HEK293 (cell line): ENCODE measurements at regions not wholly inside any gene's neighbourhood (a gene's known extent, or its start where the extent isn't known, plus 50 kb on each side); places are given as distances from the start of the nearest gene placed in this dataset.

Experiments used
- CTCF ChIP-seq: fragments of 450-650 bp; formaldehyde crosslinking; IDR thresholded peaks from 2 replicates; pipeline ENCODE4 v1.5.1; 2016; ENCODE audit warnings: missing biosample characterization, missing genetic modification characterization
- HOXA7 ChIP-seq: sonication (generic); formaldehyde crosslinking; IDR thresholded peaks from 2 replicates; pipeline ENCODE4 v1.8.1; 2022; ENCODE audit warnings: missing genetic modification reagents, borderline replicate concordance
- MYNN ChIP-seq: fragments of 450-650 bp; formaldehyde crosslinking; IDR thresholded peaks from 2 replicates; pipeline ENCODE4 v1.5.1; 2016; ENCODE audit warnings: missing biosample characterization, missing genetic modification characterization, borderline replicate concordance
- ZBTB21 ChIP-seq: fragments of 450-650 bp; formaldehyde crosslinking; IDR thresholded peaks from 2 replicates; pipeline ENCODE4 v1.5.1; 2017; ENCODE audit warnings: missing biosample characterization, missing genetic modification characterization
- ZFP41 ChIP-seq: fragments of 450-650 bp; formaldehyde crosslinking; IDR thresholded peaks from 2 replicates; pipeline ENCODE4 v1.5.1; 2016; ENCODE audit warnings: missing biosample characterization, missing genetic modification characterization, borderline replicate concordance
- ZNF121 ChIP-seq: fragments of 450-650 bp; formaldehyde crosslinking; IDR thresholded peaks from 2 replicates; pipeline ENCODE4 v1.5.1; 2016; ENCODE audit warnings: missing biosample characterization, missing genetic modification characterization
- ZNF24 ChIP-seq: fragments of 450-650 bp; formaldehyde crosslinking; IDR thresholded peaks from 2 replicates; pipeline ENCODE4 v1.5.1; 2016; ENCODE audit warnings: missing biosample characterization, missing genetic modification characterization
- ZNF274 ChIP-seq, 2 experiments: fragments of 200-500 bp in 1 of 2; fragments of 450-650 bp in 1 of 2; sonication (Bioruptor generic) in 1 of 2; formaldehyde crosslinking in 1 of 2; IDR thresholded peaks; 2 replicates each; pipeline versions ENCODE4 v1.5.1 to v1.6.1; 2014 to 2016; ENCODE audit warnings: borderline replicate concordance in 1 of 2, inconsistent platforms in 1 of 2, low read length in 1 of 2, missing biosample characterization in 1 of 2, missing genetic modification characterization in 1 of 2
- ZNF324 ChIP-seq: fragments of 450-650 bp; formaldehyde crosslinking; IDR thresholded peaks from 2 replicates; pipeline ENCODE4 v1.5.1; 2016; ENCODE audit warnings: missing biosample characterization, missing genetic modification characterization
- ZNF449 ChIP-seq: fragments of 450-650 bp; formaldehyde crosslinking; IDR thresholded peaks from 2 replicates; pipeline ENCODE4 v1.5.1; 2017; ENCODE audit warnings: missing biosample characterization, mild to moderate bottlenecking, missing genetic modification characterization, moderate library complexity
- ZNF664 ChIP-seq: fragments of 450-650 bp; formaldehyde crosslinking; IDR thresholded peaks from 2 replicates; pipeline ENCODE4 v1.5.1; 2016; ENCODE audit warnings: missing biosample characterization, missing genetic modification characterization
- ZNF792 ChIP-seq: fragments of 450-650 bp; formaldehyde crosslinking; IDR thresholded peaks from 2 replicates; pipeline ENCODE4 v1.5.1; 2016; ENCODE audit warnings: missing biosample characterization, missing genetic modification characterization
- TF ChIP-seq, protein P1 (sequence below): fragments of 450-650 bp; formaldehyde crosslinking; IDR thresholded peaks from 2 replicates; pipeline ENCODE4 v1.5.1; 2016; ENCODE audit warnings: missing biosample characterization, missing genetic modification characterization, low read depth
- TF ChIP-seq, protein P2 (sequence below): fragments of 450-650 bp; formaldehyde crosslinking; conservative IDR thresholded peaks from 2 replicates; pipeline ENCODE4 v1.5.1; 2016; ENCODE audit warnings: low read depth, missing biosample characterization, missing genetic modification characterization

DNA sequence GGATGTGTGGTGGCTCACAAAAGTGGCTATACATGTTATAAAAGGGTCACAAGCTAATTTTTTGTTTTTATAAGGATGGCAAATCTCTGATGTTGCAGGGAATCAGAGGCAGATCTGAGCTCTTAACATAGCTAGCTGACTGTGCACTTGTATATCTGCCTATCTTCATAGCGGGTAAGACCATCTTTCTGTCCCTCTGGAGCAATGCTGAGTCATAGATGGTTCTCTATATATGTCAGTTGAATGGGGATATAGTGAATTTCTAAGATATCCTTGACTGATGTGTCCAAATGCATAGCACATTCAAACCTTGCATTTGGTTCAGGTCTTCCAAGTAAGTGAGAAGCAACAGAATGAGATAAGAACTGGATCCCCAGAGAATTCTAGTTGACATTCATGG, 272.6 kb upstream of the PROX1 start:
- TF ChIP-seq ZNF24 (tag by site-specific recombination) (no peak), ZFP41 (tag by site-specific recombination) (no peak), ZBTB21 (tag by site-specific recombination) (no peak), CTCF (tag by site-specific recombination) (no peak), ZNF664 (tag by site-specific recombination) (no peak), ZNF792 (no peak), ZNF324 (tag by site-specific recombination) (no peak), ZNF449 (tag by site-specific recombination) (no peak), ZNF121 (tag by site-specific recombination) (no peak), HOXA7 (CRISPR knock-in tag) (no peak), MYNN (tag by site-specific recombination) (no peak), ZNF274 (IDR thresholded peaks at IDR 0.05; ENCODE audit: low read length) (no peak), ZNF274 (tag by site-specific recombination; IDR thresholded peaks at IDR 0.05; ENCODE audit: borderline replicate concordance) (no peak)
- TF ChIP-seq, protein P1, sequence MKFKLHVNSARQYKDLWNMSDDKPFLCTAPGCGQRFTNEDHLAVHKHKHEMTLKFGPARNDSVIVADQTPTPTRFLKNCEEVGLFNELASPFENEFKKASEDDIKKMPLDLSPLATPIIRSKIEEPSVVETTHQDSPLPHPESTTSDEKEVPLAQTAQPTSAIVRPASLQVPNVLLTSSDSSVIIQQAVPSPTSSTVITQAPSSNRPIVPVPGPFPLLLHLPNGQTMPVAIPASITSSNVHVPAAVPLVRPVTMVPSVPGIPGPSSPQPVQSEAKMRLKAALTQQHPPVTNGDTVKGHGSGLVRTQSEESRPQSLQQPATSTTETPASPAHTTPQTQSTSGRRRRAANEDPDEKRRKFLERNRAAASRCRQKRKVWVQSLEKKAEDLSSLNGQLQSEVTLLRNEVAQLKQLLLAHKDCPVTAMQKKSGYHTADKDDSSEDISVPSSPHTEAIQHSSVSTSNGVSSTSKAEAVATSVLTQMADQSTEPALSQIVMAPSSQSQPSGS (tag by site-specific recombination) = no peak
- TF ChIP-seq, protein P2, sequence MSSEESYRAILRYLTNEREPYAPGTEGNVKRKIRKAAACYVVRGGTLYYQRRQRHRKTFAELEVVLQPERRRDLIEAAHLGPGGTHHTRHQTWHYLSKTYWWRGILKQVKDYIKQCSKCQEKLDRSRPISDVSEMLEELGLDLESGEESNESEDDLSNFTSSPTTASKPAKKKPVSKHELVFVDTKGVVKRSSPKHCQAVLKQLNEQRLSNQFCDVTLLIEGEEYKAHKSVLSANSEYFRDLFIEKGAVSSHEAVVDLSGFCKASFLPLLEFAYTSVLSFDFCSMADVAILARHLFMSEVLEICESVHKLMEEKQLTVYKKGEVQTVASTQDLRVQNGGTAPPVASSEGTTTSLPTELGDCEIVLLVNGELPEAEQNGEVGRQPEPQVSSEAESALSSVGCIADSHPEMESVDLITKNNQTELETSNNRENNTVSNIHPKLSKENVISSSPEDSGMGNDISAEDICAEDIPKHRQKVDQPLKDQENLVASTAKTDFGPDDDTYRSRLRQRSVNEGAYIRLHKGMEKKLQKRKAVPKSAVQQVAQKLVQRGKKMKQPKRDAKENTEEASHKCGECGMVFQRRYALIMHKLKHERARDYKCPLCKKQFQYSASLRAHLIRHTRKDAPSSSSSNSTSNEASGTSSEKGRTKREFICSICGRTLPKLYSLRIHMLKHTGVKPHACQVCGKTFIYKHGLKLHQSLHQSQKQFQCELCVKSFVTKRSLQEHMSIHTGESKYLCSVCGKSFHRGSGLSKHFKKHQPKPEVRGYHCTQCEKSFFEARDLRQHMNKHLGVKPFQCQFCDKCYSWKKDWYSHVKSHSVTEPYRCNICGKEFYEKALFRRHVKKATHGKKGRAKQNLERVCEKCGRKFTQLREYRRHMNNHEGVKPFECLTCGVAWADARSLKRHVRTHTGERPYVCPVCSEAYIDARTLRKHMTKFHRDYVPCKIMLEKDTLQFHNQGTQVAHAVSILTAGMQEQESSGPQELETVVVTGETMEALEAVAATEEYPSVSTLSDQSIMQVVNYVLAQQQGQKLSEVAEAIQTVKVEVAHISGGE (tag by site-specific recombination) = no peak
